ENCODE measurements at regions not wholly inside any gene's neighbourhood (a gene's known extent, or its start where the extent isn't known, plus 50 kb on each side); places are given as distances from the start of the nearest gene placed in this dataset.

DNA sequence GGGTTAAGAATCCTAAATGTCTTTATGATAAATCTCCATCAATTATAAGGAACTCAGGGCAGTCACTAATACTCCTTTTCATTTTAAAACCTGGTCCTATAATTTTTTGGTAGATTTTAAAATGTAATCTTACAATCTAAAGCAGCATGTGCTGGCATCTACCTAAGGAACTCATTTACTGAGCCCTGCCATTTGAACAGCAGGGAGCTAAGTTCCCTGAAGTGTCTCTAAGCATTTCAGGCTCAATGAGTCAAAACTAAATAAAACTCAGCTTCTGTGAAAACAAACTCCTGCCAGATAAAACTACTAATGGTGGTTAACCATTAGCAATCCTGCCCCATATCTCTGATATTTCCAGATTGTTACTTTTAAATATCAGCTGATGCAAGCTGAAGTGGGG lies 1371.8 kb upstream of the PRMT6 start:
- Histone ChIP-seq H3K4me3 (replicated peaks in 1 of 3; ENCODE audit: insufficient read depth in 1 of 3, low read depth in 1 of 3, low read length in 3 of 3) (no peak overlapping the region), H3K27ac (ENCODE audit: insufficient read depth, low read depth, low read length) (no peak overlapping the region), H3K4me1 (ENCODE audit: control insufficient read depth, extremely low read depth, insufficient read depth, low read length) (no peaks in the 10 kb centered on the region), H3K9me1 (replicated peaks; ENCODE audit: control insufficient read depth, extremely low read depth, insufficient read depth, low read length) (no peaks in the 10 kb centered on the region), H3K9me3 (replicated peaks; ENCODE audit: control insufficient read depth, insufficient read depth, low read length) (peaks cover 2% of the 10 kb centered on the region), H3K27me3 (ENCODE audit: control insufficient read depth in 2 of 2, insufficient read depth in 2 of 2, low read length in 2 of 2) (no peaks in the 10 kb centered on the region), H2AFZ (ENCODE audit: low read depth, low read length) (no peak overlapping the region), H3K4me2 (ENCODE audit: insufficient read depth, low read length) (no peak overlapping the region), H3K36me3 (ENCODE audit: control insufficient read depth in 2 of 2, extremely low read depth in 1 of 2, insufficient read depth in 2 of 2, low read length in 2 of 2) (no peaks in the 10 kb centered on the region), H4K20me1 (replicated peaks; ENCODE audit: control insufficient read depth, extremely low read depth, insufficient read depth, low read length) (no peaks in the 10 kb centered on the region), H3K79me2 (ENCODE audit: control insufficient read depth, insufficient read depth, low read length) (no peaks in the 10 kb centered on the region), H3K9ac (replicated peaks; ENCODE audit: extremely low read depth, insufficient read depth, low read length) (no peak overlapping the region)
- POLR2A ChIA-PET = no interaction called here
- dilution Hi-C loops (cut with MboI; ENCODE audit: extremely low pct_ligation_motif_present, low sequenced_read_pairs) = no loop called here
- DNase-seq (ENCODE audit: low read depth, low spot score) (no peak), FAIRE-seq (no peak)
- TF ChIP-seq POLR2AphosphoS5 (IDR thresholded peaks at IDR 0.05; ENCODE audit: insufficient read depth, low read depth, low read length) (no peak), FOS (IDR thresholded peaks at IDR 0.05; ENCODE audit: borderline replicate concordance, insufficient read depth, low read length) (no peak), GATA2 (IDR thresholded peaks at IDR 0.05; ENCODE audit: insufficient read depth, insufficient read length, low read depth, low read length) (no peak), POLR2A (IDR thresholded peaks at IDR 0.05; ENCODE audit: low read depth, low read length) (no peak), JUN (IDR thresholded peaks at IDR 0.05; ENCODE audit: borderline replicate concordance, insufficient read depth, insufficient read length, low read depth) (no peak), MYC (IDR thresholded peaks at IDR 0.05; ENCODE audit: low read depth, low read length) (no peak)
- TF ChIP-seq, protein P1, sequence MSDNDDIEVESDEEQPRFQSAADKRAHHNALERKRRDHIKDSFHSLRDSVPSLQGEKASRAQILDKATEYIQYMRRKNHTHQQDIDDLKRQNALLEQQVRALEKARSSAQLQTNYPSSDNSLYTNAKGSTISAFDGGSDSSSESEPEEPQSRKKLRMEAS (IDR thresholded peaks at IDR 0.05; ENCODE audit: insufficient read depth, insufficient read length) = no peak
- TF ChIP-seq, protein P2, sequence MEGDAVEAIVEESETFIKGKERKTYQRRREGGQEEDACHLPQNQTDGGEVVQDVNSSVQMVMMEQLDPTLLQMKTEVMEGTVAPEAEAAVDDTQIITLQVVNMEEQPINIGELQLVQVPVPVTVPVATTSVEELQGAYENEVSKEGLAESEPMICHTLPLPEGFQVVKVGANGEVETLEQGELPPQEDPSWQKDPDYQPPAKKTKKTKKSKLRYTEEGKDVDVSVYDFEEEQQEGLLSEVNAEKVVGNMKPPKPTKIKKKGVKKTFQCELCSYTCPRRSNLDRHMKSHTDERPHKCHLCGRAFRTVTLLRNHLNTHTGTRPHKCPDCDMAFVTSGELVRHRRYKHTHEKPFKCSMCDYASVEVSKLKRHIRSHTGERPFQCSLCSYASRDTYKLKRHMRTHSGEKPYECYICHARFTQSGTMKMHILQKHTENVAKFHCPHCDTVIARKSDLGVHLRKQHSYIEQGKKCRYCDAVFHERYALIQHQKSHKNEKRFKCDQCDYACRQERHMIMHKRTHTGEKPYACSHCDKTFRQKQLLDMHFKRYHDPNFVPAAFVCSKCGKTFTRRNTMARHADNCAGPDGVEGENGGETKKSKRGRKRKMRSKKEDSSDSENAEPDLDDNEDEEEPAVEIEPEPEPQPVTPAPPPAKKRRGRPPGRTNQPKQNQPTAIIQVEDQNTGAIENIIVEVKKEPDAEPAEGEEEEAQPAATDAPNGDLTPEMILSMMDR (IDR thresholded peaks at IDR 0.05; ENCODE audit: extremely low read depth in 1 of 2, insufficient read depth in 1 of 2, low read depth in 1 of 2, low read length in 2 of 2) = no peak
- CTCF ChIA-PET = no interaction called here
- no TSS peak for BruUV-seq (replicated peaks)
- intact Hi-C loops (cut with micrococcal nuclease) = no loop called here

All from endothelial cell of umbilical vein (primary cell).